Mesothelial cell of epicardium (in vitro differentiated cells): ENCODE measurements at regions not wholly inside any gene's neighbourhood (a gene's known extent, or its start where the extent isn't known, plus 50 kb on each side); places are given as distances from the start of the nearest gene placed in this dataset.

Experiments
- DNase-seq, 2 experiments: peaks; one replicate each; pipeline ENCODE4 v3.0.0; 2021; ENCODE audit warnings: low spot score in 2 of 2; ENCODE audit not compliant: unreplicated experiment in 2 of 2
- H3K27ac Mint-ChIP-seq: 2 replicates; pipeline ENCODE4 v1.8.0; 2021; ENCODE audit warnings: mixed read lengths
- H3K27me3 Mint-ChIP-seq: 2 replicates; pipeline ENCODE4 v1.8.0; 2021; ENCODE audit warnings: low read depth, mixed read lengths
- H3K36me3 Mint-ChIP-seq: 2 replicates; pipeline ENCODE4 v1.8.0; 2021; ENCODE audit warnings: mixed read lengths
- H3K4me1 Mint-ChIP-seq: 2 replicates; pipeline ENCODE4 v1.8.0; 2021; ENCODE audit warnings: mixed read lengths
- H3K4me3 Mint-ChIP-seq: 2 replicates; pipeline ENCODE4 v1.8.0; 2021; ENCODE audit warnings: mild to moderate bottlenecking, moderate library complexity, mixed read lengths
- H3K9me3 Mint-ChIP-seq: 2 replicates; pipeline ENCODE4 v1.8.0; 2021; ENCODE audit warnings: mixed read lengths
- CTCF ChIP-seq: fragments of 200-600 bp; sonication (generic); IDR thresholded peaks from one replicate; pipeline ENCODE4 v1.5.0; 2021; ENCODE audit warnings: antibody characterized with exemption; ENCODE audit not compliant: unreplicated experiment

GRCh38 chr3:176824811-176825210 is 372.5 kb downstream of the TBL1XR1 start:
- peaks cover 4% of the 10 kb centered on the region for H3K4me1 Mint-ChIP-seq
- H3K4me3 Mint-ChIP-seq: no peak overlapping the region
- no peaks in the 10 kb centered on the region for H3K36me3 Mint-ChIP-seq
- no peak for TF ChIP-seq CTCF
- H3K9me3 Mint-ChIP-seq: peaks cover 12% of the 10 kb centered on the region
- no peak for DNase-seq
- H3K27ac Mint-ChIP-seq: peak overlapping the region; percentile 31
- H3K27me3 Mint-ChIP-seq: no peaks in the 10 kb centered on the region

- Mint-ChIP-seq H3K4me3 (no peak overlapping the region), H3K9me3 (peaks cover 13% of the 10 kb centered on the region), H3K27ac (no peak overlapping the region), H3K36me3 (peaks cover 2% of the 10 kb centered on the region), H3K4me1 (peaks cover 4% of the 10 kb centered on the region), H3K27me3 (no peaks in the 10 kb centered on the region)
- no peak for DNase-seq
- no peak for TF ChIP-seq CTCF
These were observed 376.5 kb downstream of the TBL1XR1 start for GRCh38 chr3:176820764-176821163.

- Mint-ChIP-seq H3K27me3 (no peaks in the 10 kb centered on the region), H3K4me3 (no peak overlapping the region)
- no peak for TF ChIP-seq CTCF
These were observed 380.3 kb downstream of the TBL1XR1 start for GRCh38 chr3:176816937-176817336.

GRCh38 chr3:176814285-176814684 is 383.0 kb downstream of the TBL1XR1 start:
- H3K4me1 Mint-ChIP-seq: peaks cover 6% of the 10 kb centered on the region
- H3K27ac Mint-ChIP-seq: no peak overlapping the region
- peak; percentile 23 for TF ChIP-seq CTCF
- no peak overlapping the region for H3K4me3 Mint-ChIP-seq
- H3K9me3 Mint-ChIP-seq: peaks cover 9% of the 10 kb centered on the region
- DNase-seq: peak; percentile 30 to 51
- no peaks in the 10 kb centered on the region for H3K27me3 Mint-ChIP-seq
- H3K36me3 Mint-ChIP-seq: peaks cover 2% of the 10 kb centered on the region

More at GRCh38 chr3:176816937-176817336, 380.3 kb downstream of the TBL1XR1 start:
- H3K9me3 Mint-ChIP-seq: peaks cover 13% of the 10 kb centered on the region
- peaks cover 2% of the 10 kb centered on the region for H3K36me3 Mint-ChIP-seq
- H3K4me1 Mint-ChIP-seq: peaks cover 6% of the 10 kb centered on the region
- no peak overlapping the region for H3K27ac Mint-ChIP-seq
- no peak for DNase-seq

GRCh38 chr3:176807938-176808337 is 389.3 kb downstream of the TBL1XR1 start:
- H3K4me3 Mint-ChIP-seq: no peak overlapping the region
- H3K27ac Mint-ChIP-seq: no peak overlapping the region
- no peaks in the 10 kb centered on the region for H3K36me3 Mint-ChIP-seq
- H3K9me3 Mint-ChIP-seq: peaks cover 3% of the 10 kb centered on the region
- no peaks in the 10 kb centered on the region for H3K4me1 Mint-ChIP-seq
- no peaks in the 10 kb centered on the region for H3K27me3 Mint-ChIP-seq
- TF ChIP-seq CTCF: no peak
- no peak for DNase-seq

- H3K36me3 Mint-ChIP-seq: peaks cover 9% of the 10 kb centered on the region
- no peak for TF ChIP-seq CTCF
- peaks cover 31% of the 10 kb centered on the region for H3K4me1 Mint-ChIP-seq
- DNase-seq: no peak
- no peak overlapping the region for H3K4me3 Mint-ChIP-seq
- H3K27ac Mint-ChIP-seq: peak overlapping the region; percentile 36
- no peaks in the 10 kb centered on the region for H3K27me3 Mint-ChIP-seq
- H3K9me3 Mint-ChIP-seq: peaks cover 6% of the 10 kb centered on the region
These were observed 397.6 kb downstream of the TBL1XR1 start for GRCh38 chr3:176799675-176800074.
